ENCODE measurements at regions not wholly inside any gene's neighbourhood (a gene's known extent, or its start where the extent isn't known, plus 50 kb on each side); places are given as distances from the start of the nearest gene placed in this dataset.

- Mint-ChIP-seq H3K27ac (ENCODE audit: unreplicated experiment) (no peak overlapping the region), H3K9me3 (no peaks in the 10 kb centered on the region), H3K4me1 (no peaks in the 10 kb centered on the region), H3K4me3 (no peak overlapping the region), H3K27me3 (ENCODE audit: low read depth) (peaks cover 18% of the 10 kb centered on the region), H3K36me3 (ENCODE audit: low read depth) (no peaks in the 10 kb centered on the region)
- no peak for TF ChIP-seq CTCF (conservative IDR thresholded peaks at IDR 0.05)
- DNase-seq (ENCODE audit: low read depth, low spot score): no peak
These were observed 529.6 kb downstream of the FGF9 start for GRCh38 chr13:22200440-22200839.

GRCh38 chr13:22201375-22201925, 530.6 kb downstream of the FGF9 start:
- no peak for DNase-seq (ENCODE audit: low read depth, low spot score)
- no peaks in the 10 kb centered on the region for H3K9me3 Mint-ChIP-seq
- no peaks in the 10 kb centered on the region for H3K36me3 Mint-ChIP-seq (ENCODE audit: low read depth)
- peaks cover 19% of the 10 kb centered on the region for H3K27me3 Mint-ChIP-seq (ENCODE audit: low read depth)
- H3K4me3 Mint-ChIP-seq: no peak overlapping the region
- no peak overlapping the region for H3K27ac Mint-ChIP-seq (ENCODE audit: unreplicated experiment)
- no peak for TF ChIP-seq CTCF (conservative IDR thresholded peaks at IDR 0.05)
- no peaks in the 10 kb centered on the region for H3K4me1 Mint-ChIP-seq

DNA sequence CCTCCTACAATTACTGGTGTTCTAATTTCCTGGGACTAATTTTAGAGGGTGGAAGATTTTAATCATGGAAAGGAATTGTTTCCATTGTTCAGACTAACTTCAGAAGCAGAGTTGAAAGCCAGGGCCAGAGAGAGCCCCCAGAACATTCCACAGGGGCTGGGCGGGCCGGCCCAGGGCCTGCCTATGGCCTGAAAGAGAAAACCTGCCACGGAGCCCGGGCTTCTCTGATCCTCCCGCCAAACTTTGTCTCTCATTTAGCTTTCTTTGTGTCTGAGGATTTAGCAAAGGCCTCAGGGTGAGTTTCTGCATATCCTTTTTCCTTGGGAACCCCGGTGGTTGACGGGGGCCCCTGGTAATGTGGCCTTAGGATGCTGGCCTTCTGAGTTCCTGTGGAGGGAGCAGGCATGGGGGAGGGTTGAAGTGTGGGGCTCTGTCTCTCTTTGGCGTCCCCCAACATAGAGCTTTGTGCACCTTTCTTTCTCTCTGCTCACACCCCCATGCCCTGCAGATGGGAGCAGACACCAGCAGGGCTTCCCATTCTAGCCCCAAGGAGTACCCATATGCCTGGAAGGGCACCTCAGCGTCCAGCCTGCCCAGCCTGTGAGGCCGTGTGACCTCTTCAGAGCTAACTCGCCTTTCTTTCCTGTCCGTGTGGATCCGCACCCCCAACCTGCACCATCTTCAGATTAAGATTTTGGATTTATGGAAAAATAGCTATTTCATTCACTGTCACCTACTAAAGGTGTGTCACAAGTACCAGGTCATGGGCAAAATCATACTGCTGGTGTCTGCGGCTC, 539.5 kb downstream of the FGF9 start:
- Mint-ChIP-seq H3K27me3 (ENCODE audit: low read depth) (peaks cover 84% of the 10 kb centered on the region), H3K4me3 (no peak overlapping the region), H3K27ac (ENCODE audit: unreplicated experiment) (peak overlapping the region; percentile 53), H3K4me1 (peaks cover 20% of the 10 kb centered on the region), H3K9me3 (no peaks in the 10 kb centered on the region), H3K36me3 (ENCODE audit: low read depth) (no peaks in the 10 kb centered on the region)
- no peak for DNase-seq (ENCODE audit: low read depth, low spot score)
- TF ChIP-seq CTCF (conservative IDR thresholded peaks at IDR 0.05): no peak

DNA sequence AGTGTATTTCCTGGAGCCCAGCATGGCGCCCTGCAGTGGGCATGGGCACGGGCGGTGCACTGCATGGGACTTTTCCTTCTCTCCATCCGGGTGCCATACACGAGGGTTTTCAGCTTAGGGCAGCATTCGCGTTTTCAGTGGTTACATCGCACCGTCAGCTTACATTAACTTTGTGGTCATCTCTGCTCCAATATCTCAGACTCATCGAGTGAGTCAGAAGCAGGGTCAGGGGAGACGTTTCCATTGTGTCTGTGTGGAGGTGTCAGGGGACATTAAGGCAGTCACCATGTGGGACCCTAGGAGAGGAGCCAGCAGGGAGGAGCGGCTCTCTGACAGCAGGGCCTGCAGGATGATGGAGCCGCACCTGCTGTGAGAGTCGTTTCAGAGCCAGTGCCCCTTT, 541.0 kb downstream of the FGF9 start:
- no peak for TF ChIP-seq CTCF (conservative IDR thresholded peaks at IDR 0.05)
- Mint-ChIP-seq H3K36me3 (ENCODE audit: low read depth) (no peaks in the 10 kb centered on the region), H3K27ac (ENCODE audit: unreplicated experiment) (no peak overlapping the region), H3K9me3 (no peaks in the 10 kb centered on the region), H3K27me3 (ENCODE audit: low read depth) (peaks cover 95% of the 10 kb centered on the region), H3K4me3 (no peak overlapping the region), H3K4me1 (peaks cover 25% of the 10 kb centered on the region)
- no peak for DNase-seq (ENCODE audit: low read depth, low spot score)

DNA sequence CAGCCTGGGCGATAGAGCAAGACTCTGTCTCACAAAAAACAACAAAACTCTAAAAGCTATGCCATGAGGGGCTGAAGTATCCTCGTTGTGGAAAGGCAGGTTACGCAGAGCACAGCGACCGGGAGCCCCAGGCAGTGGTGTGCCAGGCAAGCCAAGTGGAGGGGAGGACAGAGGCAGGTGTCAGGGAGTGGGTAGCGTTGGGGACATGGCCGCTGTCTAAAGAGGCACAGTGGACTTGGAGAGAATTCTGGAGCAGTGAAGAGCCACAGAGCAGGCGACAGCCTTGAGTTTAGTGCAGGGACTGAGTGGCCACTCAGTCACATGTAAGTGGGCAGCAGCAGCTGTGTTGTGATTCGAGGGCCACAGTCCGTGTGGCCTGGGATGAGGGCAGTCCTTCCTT, 541.7 kb downstream of the FGF9 start:
- H3K4me1 Mint-ChIP-seq: peaks cover 25% of the 10 kb centered on the region
- H3K36me3 Mint-ChIP-seq (ENCODE audit: low read depth): no peaks in the 10 kb centered on the region
- H3K27me3 Mint-ChIP-seq (ENCODE audit: low read depth): peaks cover 96% of the 10 kb centered on the region
- H3K4me3 Mint-ChIP-seq: no peak overlapping the region
- H3K27ac Mint-ChIP-seq (ENCODE audit: unreplicated experiment): peak overlapping the region; percentile 53
- no peak for DNase-seq (ENCODE audit: low read depth, low spot score)
- no peak for TF ChIP-seq CTCF (conservative IDR thresholded peaks at IDR 0.05)
- no peaks in the 10 kb centered on the region for H3K9me3 Mint-ChIP-seq
